HL-60 (cell line): ENCODE measurements at regions not wholly inside any gene's neighbourhood (a gene's known extent, or its start where the extent isn't known, plus 50 kb on each side); places are given as distances from the start of the nearest gene placed in this dataset.

Experiments used
- DNase-seq, 2 experiments: peaks; one replicate each; pipeline ENCODE4 v3.0.0-alpha.2; 2010 to 2020; ENCODE audit warnings: low read depth in 1 of 2, low spot score in 1 of 2
- H3K27ac ChIP-seq: fragments of 250-450 bp; sonication (Bioruptor Pico); replicated peaks from 2 replicates; pipeline ENCODE4 v1.5.1; 2020; ENCODE audit warnings: mild to moderate bottlenecking, moderate library complexity
- H3K27me3 ChIP-seq: fragments of 250-450 bp; sonication (Bioruptor Pico); 2 replicates; pipeline ENCODE4 v1.5.1; 2021; ENCODE audit warnings: mild to moderate bottlenecking, moderate library complexity; ENCODE audit not compliant: insufficient read depth, poor library complexity, severe bottlenecking
- H3K4me3 ChIP-seq: replicated peaks from 2 replicates; pipeline ENCODE4 v1.5.1; 2011; ENCODE audit warnings: mild to moderate bottlenecking, control low read depth, low read length; ENCODE audit not compliant: insufficient read depth
- CTCF ChIP-seq: IDR thresholded peaks from one replicate; pipeline ENCODE4 v1.5.1; 2011; ENCODE audit warnings: low read length, control low read depth, inconsistent platforms; ENCODE audit not compliant: insufficient read depth
- GABPA ChIP-seq: IDR thresholded peaks from 2 replicates; pipeline ENCODE4 v1.6.1; 2012; ENCODE audit warnings: low read depth
- POLR2AphosphoS5 ChIP-seq: IDR thresholded peaks from 2 replicates; pipeline ENCODE4 v1.6.1; 2012; ENCODE audit warnings: low read depth
- REST ChIP-seq: IDR thresholded peaks from 2 replicates; pipeline ENCODE4 v1.6.1; 2012; ENCODE audit warnings: low read depth; ENCODE audit not compliant: insufficient replicate concordance
- SPI1 ChIP-seq: IDR thresholded peaks from 2 replicates; pipeline ENCODE4 v1.6.1; 2012; ENCODE audit warnings: low read depth, mild to moderate bottlenecking, borderline replicate concordance

- H3K4me3 ChIP-seq: no peak overlapping the region
- H3K27me3 ChIP-seq: no peaks in the 10 kb centered on the region
- H3K27ac ChIP-seq: peak overlapping the region; percentile 94
- peak; percentile 49 to 95 for DNase-seq
- TF ChIP-seq GABPA (no peak), POLR2AphosphoS5 (peak; percentile 90), SPI1 (peak; percentile 50; the same call in 1 of the 2 replicates), REST (no peak), CTCF (no peak)
Measured at GRCh38 chr6:144543006-144543871, 258.1 kb downstream of the UTRN start.

- DNase-seq: no peak
- H3K4me3 ChIP-seq: no peak overlapping the region
- H3K27me3 ChIP-seq: no peaks in the 10 kb centered on the region
- peak overlapping the region; percentile 94 for H3K27ac ChIP-seq
- TF ChIP-seq POLR2AphosphoS5 (no peak), SPI1 (no peak), REST (no peak), CTCF (no peak), GABPA (no peak)
Measured at GRCh38 chr6:144544266-144544830, 259.2 kb downstream of the UTRN start.

- Histone ChIP-seq H3K27ac (no peak overlapping the region), H3K27me3 (no peaks in the 10 kb centered on the region), H3K4me3 (no peak overlapping the region)
- TF ChIP-seq SPI1 (no peak), REST (no peak), GABPA (no peak), POLR2AphosphoS5 (no peak)
- no peak for DNase-seq
Measured at GRCh38 chr6:144546807-144547206, 261.7 kb downstream of the UTRN start.
